SK-N-SH (cell line): ENCODE measurements at regions not wholly inside any gene's neighbourhood (a gene's known extent, or its start where the extent isn't known, plus 50 kb on each side); places are given as distances from the start of the nearest gene placed in this dataset.

Experiments
- CTCF ChIA-PET: fragments of 300-600, 350-600 bp; formaldehyde crosslinking; extraction: SDS; loops from one replicate; lab custom pipeline; 2021; lab: Yijun Ruan, JAX
- POLR2A ChIA-PET: fragments of 350-600 bp; sonication (Branson Sonifier 250); formaldehyde crosslinking; extraction: SDS; loops from one replicate; lab custom pipeline; 2020; ENCODE audit warnings: antibody characterized with exemption, inconsistent platforms; lab: Yijun Ruan, JAX
- DNase-seq: peaks from one replicate; pipeline ENCODE4 v3.0.0; 2012
- H2AFZ ChIP-seq: fragments of 200-600 bp; sonication (generic); 2 replicates; pipeline ENCODE4 v1.8.1; 2016; ENCODE audit warnings: antibody characterized with exemption, mild to moderate bottlenecking, low read depth
- H3F3A ChIP-seq: fragments of 200-600 bp; sonication (generic); replicated peaks from 2 replicates; pipeline ENCODE3; 2016; ENCODE audit warnings: antibody characterized with exemption, mild to moderate bottlenecking; ENCODE audit not compliant: insufficient read depth
- H3K27ac ChIP-seq, 2 experiments: fragments of 200-500 bp in 1 of 2; fragments of 200-600 bp in 1 of 2; sonication (Bioruptor generic) in 1 of 2; sonication (generic), shearing (Covaris generic) in 1 of 2; 2 replicates each; pipeline versions ENCODE4 v1.5.1 to v1.6.1; 2014 to 2016; ENCODE audit warnings: low read depth in 2 of 2, inconsistent platforms in 1 of 2, low read length in 1 of 2, mild to moderate bottlenecking in 1 of 2, mixed read lengths in 1 of 2
- H3K27me3 ChIP-seq: fragments of 200-600 bp; sonication (generic), shearing (Covaris generic); 2 replicates; pipeline ENCODE4 v1.6.1; 2016; ENCODE audit warnings: mixed run types; ENCODE audit not compliant: insufficient read depth
- H3K36me3 ChIP-seq, 2 experiments: fragments of 200-500 bp in 1 of 2; fragments of 200-600 bp in 1 of 2; sonication (Bioruptor generic) in 1 of 2; sonication (generic) in 1 of 2; replicated peaks in 1 of 2; 2 replicates each; pipeline versions ENCODE3 to v1.5.1; 2014 to 2016; ENCODE audit warnings: low read length in 1 of 2, mild to moderate bottlenecking in 1 of 2; ENCODE audit not compliant: insufficient read depth in 2 of 2, control insufficient read depth in 1 of 2
- H3K4me1 ChIP-seq, 2 experiments: fragments of 200-500 bp in 1 of 2; fragments of 200-600 bp in 1 of 2; sonication (Bioruptor generic) in 1 of 2; sonication (generic), shearing (Covaris generic) in 1 of 2; 2 replicates each; pipeline versions ENCODE4 v1.5.1 to v1.6.1; 2014 to 2016; ENCODE audit warnings: low read depth in 1 of 2, low read length in 1 of 2, mixed run types in 1 of 2; ENCODE audit not compliant: insufficient read depth in 2 of 2, control insufficient read depth in 1 of 2
- H3K4me2 ChIP-seq: fragments of 200-600 bp; sonication (generic), shearing (Covaris generic); 2 replicates; pipeline ENCODE4 v1.6.1; 2017; ENCODE audit warnings: mixed run types
- H3K4me3 ChIP-seq, 2 experiments: fragments of 200-500 bp in 1 of 2; fragments of 200-600 bp in 1 of 2; sonication (Bioruptor generic) in 1 of 2; sonication (generic), shearing (Covaris generic) in 1 of 2; 2 replicates each; pipeline versions ENCODE4 v1.5.1 to v1.8.1; 2014 to 2016; ENCODE audit warnings: low read depth in 2 of 2, inconsistent platforms in 1 of 2, low read length in 1 of 2, mild to moderate bottlenecking in 1 of 2, mixed read lengths in 1 of 2, moderate library complexity in 1 of 2
- H3K79me2 ChIP-seq: fragments of 200-600 bp; sonication (generic); 2 replicates; pipeline ENCODE4 v1.8.1; 2017; ENCODE audit warnings: mild to moderate bottlenecking; ENCODE audit not compliant: insufficient read depth
- H3K9ac ChIP-seq: fragments of 200-600 bp; sonication (generic); 2 replicates; pipeline ENCODE4 v1.6.1; 2017; ENCODE audit warnings: mixed run types
- H3K9me2 ChIP-seq: fragments of 200-600 bp; sonication (generic); 2 replicates; pipeline ENCODE4 v1.6.1; 2017; ENCODE audit warnings: mixed run types
- H3K9me3 ChIP-seq: fragments of 200-600 bp; sonication (generic); 2 replicates; pipeline ENCODE4 v1.6.1; 2017; ENCODE audit warnings: mixed run types, mild to moderate bottlenecking, moderate library complexity
- H4K20me1 ChIP-seq: fragments of 200-600 bp; sonication (generic); 2 replicates; pipeline ENCODE4 v1.6.1; 2017; ENCODE audit warnings: mild to moderate bottlenecking, mixed run types; ENCODE audit not compliant: insufficient read depth
- CHD2 ChIP-seq: fragments of 150-350 bp; IDR thresholded peaks from 2 replicates; pipeline ENCODE4 v1.6.1; 2018; ENCODE audit warnings: low read length; ENCODE audit not compliant: partially characterized antibody
- EZH2phosphoT487 ChIP-seq: fragments of 200-600 bp; sonication (generic); IDR thresholded peaks from 2 replicates; pipeline ENCODE4 v1.6.1; 2017; ENCODE audit warnings: low read depth, mixed run types, mild to moderate bottlenecking, antibody characterized with exemption, moderate library complexity, borderline replicate concordance
- GATA2 ChIP-seq: sonication (generic); formaldehyde crosslinking; IDR thresholded peaks from 2 replicates; pipeline ENCODE4 v1.5.0; 2020; ENCODE audit warnings: mild to moderate bottlenecking, missing genetic modification reagents
- JUND ChIP-seq: IDR thresholded peaks from 2 replicates; pipeline ENCODE4 v1.4.0; 2012
- NFIC ChIP-seq: IDR thresholded peaks from 2 replicates; pipeline ENCODE4 v1.4.0; 2012; ENCODE audit warnings: borderline replicate concordance
- POLR2AphosphoS5 ChIP-seq: IDR thresholded peaks from 2 replicates; pipeline ENCODE4 v1.6.1; 2012; ENCODE audit warnings: low read depth, low read length
- RAD21 ChIP-seq: IDR thresholded peaks from 2 replicates; pipeline ENCODE4 v1.6.1; 2012; ENCODE audit warnings: mild to moderate bottlenecking, low read length
- RFX5 ChIP-seq: IDR thresholded peaks from 2 replicates; pipeline ENCODE4 v1.6.1; 2012; ENCODE audit warnings: mild to moderate bottlenecking, improper control_type of control experiment, low read length
- RXRA ChIP-seq: IDR thresholded peaks from 2 replicates; pipeline ENCODE4 v1.4.0; 2012; ENCODE audit warnings: low read depth, mild to moderate bottlenecking, borderline replicate concordance
- TCF12 ChIP-seq: IDR thresholded peaks from 2 replicates; pipeline ENCODE4 v1.4.0; 2012
- WGBS: methylation state at CpG from one replicate; pipeline ENCODE4 v1.1.6; 2017; ENCODE audit warnings: low lambda C conversion rate; 5-methylcytosine and 5-hydroxymethylcytosine counted together
- TF ChIP-seq, protein P1 (sequence below): fragments of 150-350 bp; IDR thresholded peaks from 2 replicates; pipeline ENCODE4 v1.6.1; 2016; ENCODE audit warnings: mild to moderate bottlenecking, low read depth, low read length
- TF ChIP-seq, protein P2 (sequence below): IDR thresholded peaks from 2 replicates; pipeline ENCODE4 v1.4.0; 2012; ENCODE audit warnings: low read depth, borderline replicate concordance

DNA sequence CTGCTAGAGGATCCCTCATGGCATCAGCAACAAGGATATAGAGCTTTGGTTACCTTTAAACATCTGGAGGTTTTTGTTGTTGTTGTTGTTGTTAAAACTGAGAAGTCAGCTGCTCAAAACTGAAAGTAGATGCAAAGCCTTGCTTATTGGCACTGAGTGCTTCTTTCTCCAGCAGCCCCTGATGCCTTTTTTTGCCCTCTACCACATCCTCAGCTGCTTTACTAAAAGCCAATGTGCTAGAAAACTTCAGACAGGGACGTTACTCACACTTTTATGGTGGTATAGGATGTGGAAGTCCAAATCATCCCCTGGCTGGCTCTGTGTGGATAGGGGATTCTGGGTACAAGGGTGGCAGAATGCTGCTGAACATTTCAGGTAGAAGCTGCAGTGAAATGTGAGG, 78.3 kb upstream of the CHST9 start:
- Histone ChIP-seq H4K20me1 (no peaks in the 10 kb centered on the region), H3K9me2 (no peaks in the 10 kb centered on the region), H2AFZ (no peak overlapping the region), H3K9ac (no peak overlapping the region), H3K36me3 (no peaks in the 10 kb centered on the region), H3K27ac (no peak overlapping the region), H3K9me3 (peaks cover 3% of the 10 kb centered on the region; the same call in 1 of the 2 replicates), H3K4me3 (no peak overlapping the region), H3K27me3 (no peaks in the 10 kb centered on the region), H3K79me2 (no peaks in the 10 kb centered on the region), H3K4me1 (no peaks in the 10 kb centered on the region), H3K4me2 (no peak overlapping the region), H3F3A (no peaks in the 10 kb centered on the region)
- POLR2A ChIA-PET, result no interaction called here
- TF ChIP-seq, protein P1, sequence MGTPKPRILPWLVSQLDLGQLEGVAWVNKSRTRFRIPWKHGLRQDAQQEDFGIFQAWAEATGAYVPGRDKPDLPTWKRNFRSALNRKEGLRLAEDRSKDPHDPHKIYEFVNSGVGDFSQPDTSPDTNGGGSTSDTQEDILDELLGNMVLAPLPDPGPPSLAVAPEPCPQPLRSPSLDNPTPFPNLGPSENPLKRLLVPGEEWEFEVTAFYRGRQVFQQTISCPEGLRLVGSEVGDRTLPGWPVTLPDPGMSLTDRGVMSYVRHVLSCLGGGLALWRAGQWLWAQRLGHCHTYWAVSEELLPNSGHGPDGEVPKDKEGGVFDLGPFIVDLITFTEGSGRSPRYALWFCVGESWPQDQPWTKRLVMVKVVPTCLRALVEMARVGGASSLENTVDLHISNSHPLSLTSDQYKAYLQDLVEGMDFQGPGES, result no peak
- TF ChIP-seq GATA2 (no peak), RAD21 (no peak), NFIC (no peak), POLR2AphosphoS5 (no peak), JUND (no peak), CHD2 (no peak), TCF12 (no peak), RXRA (no peak)
- CTCF ChIA-PET, result interaction anchor here (1.4 kb wide), 1 partner anchor 15 kb away, joined by 3 read pairs; no protein-coding TSS in a partner anchor
- 0% methylated on average over 1 of the region's 1 CpG for WGBS
- no peak for DNase-seq

DNA sequence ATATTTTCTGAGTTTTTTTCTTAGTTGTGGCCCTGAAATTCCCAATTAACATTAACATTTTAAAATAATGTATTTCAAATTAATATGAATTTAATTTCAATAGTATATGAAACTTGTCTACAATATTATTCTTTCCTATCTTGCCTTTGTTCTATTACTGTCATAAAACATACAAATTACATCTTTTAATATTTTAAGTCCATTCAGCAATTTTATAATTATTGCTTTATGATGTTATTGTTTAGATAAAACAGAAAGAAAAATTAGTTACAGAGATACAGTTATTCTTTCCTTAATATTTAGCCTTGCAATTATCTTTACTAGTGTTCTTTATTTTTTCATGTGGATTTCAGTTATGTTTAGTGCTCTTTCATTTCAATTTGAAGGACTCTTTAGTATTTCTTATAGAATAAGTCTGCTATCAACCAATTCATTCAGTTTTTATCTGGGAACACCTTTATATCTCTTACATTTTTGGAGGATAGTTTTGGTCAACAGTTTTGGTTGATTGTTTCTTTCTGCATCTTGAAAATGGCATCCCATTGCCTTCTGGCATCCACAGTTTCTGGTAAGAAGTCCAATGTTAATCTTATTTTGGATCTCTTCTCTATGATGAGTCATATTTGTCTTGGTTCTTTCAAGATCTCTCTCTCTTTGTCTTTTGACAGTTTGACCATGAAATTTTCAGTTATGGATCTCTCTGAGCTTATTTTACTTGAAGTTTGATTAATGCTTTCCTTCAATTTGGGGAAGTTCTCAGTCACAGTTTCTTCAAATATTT, 76.9 kb upstream of the CHST9 start:
- Histone ChIP-seq H3K9me2 (no peaks in the 10 kb centered on the region), H3K4me3 (no peak overlapping the region), H3K27ac (no peak overlapping the region), H3K4me2 (no peak overlapping the region), H3K27me3 (no peaks in the 10 kb centered on the region), H3K9me3 (peaks cover 3% of the 10 kb centered on the region; the same call in 1 of the 2 replicates), H2AFZ (no peak overlapping the region), H4K20me1 (no peaks in the 10 kb centered on the region), H3K4me1 (no peaks in the 10 kb centered on the region), H3K79me2 (no peaks in the 10 kb centered on the region), H3K9ac (no peak overlapping the region), H3F3A (no peaks in the 10 kb centered on the region), H3K36me3 (no peaks in the 10 kb centered on the region)
- DNase-seq, result no peak
- TF ChIP-seq, protein P2, sequence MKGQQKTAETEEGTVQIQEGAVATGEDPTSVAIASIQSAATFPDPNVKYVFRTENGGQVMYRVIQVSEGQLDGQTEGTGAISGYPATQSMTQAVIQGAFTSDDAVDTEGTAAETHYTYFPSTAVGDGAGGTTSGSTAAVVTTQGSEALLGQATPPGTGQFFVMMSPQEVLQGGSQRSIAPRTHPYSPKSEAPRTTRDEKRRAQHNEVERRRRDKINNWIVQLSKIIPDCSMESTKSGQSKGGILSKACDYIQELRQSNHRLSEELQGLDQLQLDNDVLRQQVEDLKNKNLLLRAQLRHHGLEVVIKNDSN, result no peak
- no peak for TF ChIP-seq GATA2
- no peak for TF ChIP-seq RFX5
- TF ChIP-seq EZH2phosphoT487, result no peak
- TF ChIP-seq POLR2AphosphoS5, result no peak
- CTCF ChIA-PET, result no interaction called here
- POLR2A ChIA-PET, result no interaction called here
